HCT116 (cell line): ENCODE measurements at regions not wholly inside any gene's neighbourhood (a gene's known extent, or its start where the extent isn't known, plus 50 kb on each side); places are given as distances from the start of the nearest gene placed in this dataset.

Source experiments
- EZH2phosphoT487 ChIP-seq: fragments of 200-600 bp; IDR thresholded peaks from 2 replicates; pipeline ENCODE4 v1.6.1; 2018; ENCODE audit warnings: antibody characterized with exemption, borderline replicate concordance
- POLR2A ChIP-seq: IDR thresholded peaks from 2 replicates; pipeline ENCODE4 v1.7.0; 2011; ENCODE audit warnings: borderline replicate concordance; ENCODE audit not compliant: insufficient read depth, insufficient read length; ENCODE audit errors: extremely low read depth
- SIN3A ChIP-seq: IDR thresholded peaks from 2 replicates; pipeline ENCODE4 v1.6.1; 2012; ENCODE audit warnings: low read depth
- SP1 ChIP-seq: IDR thresholded peaks from 2 replicates; pipeline ENCODE4 v1.6.1; 2012; ENCODE audit warnings: low read depth
- SRF ChIP-seq: IDR thresholded peaks from 2 replicates; pipeline ENCODE4 v1.6.1; 2012; ENCODE audit warnings: low read depth
- YY1 ChIP-seq: IDR thresholded peaks from 2 replicates; pipeline ENCODE4 v1.6.1; 2011; ENCODE audit warnings: low read length, low read depth, moderate library complexity, mild to moderate bottlenecking; ENCODE audit not compliant: insufficient replicate concordance; ENCODE audit errors: extremely low read depth
- ZFX ChIP-seq: fragments of 450-650 bp; IDR thresholded peaks from 2 replicates; pipeline ENCODE4 v1.6.1; 2017
- TF ChIP-seq, protein P1 (sequence below), 3 experiments: fragments of 200-600 bp in 1 of 3; sonication (generic) in 1 of 3; IDR thresholded peaks in 2 of 3; conservative IDR thresholded peaks in 1 of 3; 2 replicates each; pipeline ENCODE4 v1.5.1; 2012 to 2017; ENCODE audit warnings: low read depth in 2 of 3, low read length in 2 of 3, antibody characterized with exemption in 1 of 3, borderline replicate concordance in 1 of 3, control low read depth in 1 of 3, mild to moderate bottlenecking in 1 of 3, mixed read lengths in 1 of 3, mixed run types in 1 of 3, moderate library complexity in 1 of 3; ENCODE audit not compliant: insufficient read depth in 1 of 3
- TF ChIP-seq, protein P2 (sequence below): IDR thresholded peaks from 2 replicates; pipeline ENCODE4 v1.6.1; 2011; ENCODE audit warnings: mild to moderate bottlenecking, low read length, moderate library complexity; ENCODE audit not compliant: insufficient replicate concordance; ENCODE audit errors: extremely low read depth
- TF ChIP-seq, protein P3 (sequence below): IDR thresholded peaks from 2 replicates; pipeline ENCODE4 v1.6.1; 2012; ENCODE audit warnings: low read depth
- TF ChIP-seq, protein P4 (sequence below): IDR thresholded peaks from 2 replicates; pipeline ENCODE4 v1.6.1; 2012

DNA sequence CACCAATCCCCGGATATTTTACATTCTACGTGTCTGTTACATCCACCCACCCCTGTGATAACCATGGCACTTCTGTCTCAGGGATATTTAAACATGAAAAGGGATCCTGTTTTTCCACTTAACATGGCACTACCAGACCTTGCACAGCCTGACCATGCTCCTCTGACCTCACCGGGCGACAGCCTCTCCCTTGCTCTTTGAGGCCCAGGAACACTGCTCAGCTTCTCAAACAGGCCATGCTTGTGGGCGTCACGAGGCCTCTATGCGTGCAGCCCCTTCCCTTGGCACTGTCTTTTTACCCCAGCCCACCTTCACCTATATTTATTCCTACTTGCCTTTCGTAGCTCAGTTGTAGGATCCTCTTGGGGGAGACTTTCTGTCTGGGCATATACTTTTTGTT, 385.6 kb downstream of the UQCRFS1 start:
- TF ChIP-seq YY1 (no peak), SIN3A (no peak), SRF (no peak), ZFX (no peak), SP1 (no peak), POLR2A (no peak), EZH2phosphoT487 (no peak)
- TF ChIP-seq, protein P1, sequence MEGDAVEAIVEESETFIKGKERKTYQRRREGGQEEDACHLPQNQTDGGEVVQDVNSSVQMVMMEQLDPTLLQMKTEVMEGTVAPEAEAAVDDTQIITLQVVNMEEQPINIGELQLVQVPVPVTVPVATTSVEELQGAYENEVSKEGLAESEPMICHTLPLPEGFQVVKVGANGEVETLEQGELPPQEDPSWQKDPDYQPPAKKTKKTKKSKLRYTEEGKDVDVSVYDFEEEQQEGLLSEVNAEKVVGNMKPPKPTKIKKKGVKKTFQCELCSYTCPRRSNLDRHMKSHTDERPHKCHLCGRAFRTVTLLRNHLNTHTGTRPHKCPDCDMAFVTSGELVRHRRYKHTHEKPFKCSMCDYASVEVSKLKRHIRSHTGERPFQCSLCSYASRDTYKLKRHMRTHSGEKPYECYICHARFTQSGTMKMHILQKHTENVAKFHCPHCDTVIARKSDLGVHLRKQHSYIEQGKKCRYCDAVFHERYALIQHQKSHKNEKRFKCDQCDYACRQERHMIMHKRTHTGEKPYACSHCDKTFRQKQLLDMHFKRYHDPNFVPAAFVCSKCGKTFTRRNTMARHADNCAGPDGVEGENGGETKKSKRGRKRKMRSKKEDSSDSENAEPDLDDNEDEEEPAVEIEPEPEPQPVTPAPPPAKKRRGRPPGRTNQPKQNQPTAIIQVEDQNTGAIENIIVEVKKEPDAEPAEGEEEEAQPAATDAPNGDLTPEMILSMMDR (IDR thresholded peaks at IDR 0.05 in 2 of 3, conservative IDR thresholded peaks at IDR 0.05 in 1 of 3; ENCODE audit: borderline replicate concordance in 1 of 3, insufficient read depth in 1 of 3, low read depth in 2 of 3, low read length in 2 of 3): no peak
- TF ChIP-seq, protein P2, sequence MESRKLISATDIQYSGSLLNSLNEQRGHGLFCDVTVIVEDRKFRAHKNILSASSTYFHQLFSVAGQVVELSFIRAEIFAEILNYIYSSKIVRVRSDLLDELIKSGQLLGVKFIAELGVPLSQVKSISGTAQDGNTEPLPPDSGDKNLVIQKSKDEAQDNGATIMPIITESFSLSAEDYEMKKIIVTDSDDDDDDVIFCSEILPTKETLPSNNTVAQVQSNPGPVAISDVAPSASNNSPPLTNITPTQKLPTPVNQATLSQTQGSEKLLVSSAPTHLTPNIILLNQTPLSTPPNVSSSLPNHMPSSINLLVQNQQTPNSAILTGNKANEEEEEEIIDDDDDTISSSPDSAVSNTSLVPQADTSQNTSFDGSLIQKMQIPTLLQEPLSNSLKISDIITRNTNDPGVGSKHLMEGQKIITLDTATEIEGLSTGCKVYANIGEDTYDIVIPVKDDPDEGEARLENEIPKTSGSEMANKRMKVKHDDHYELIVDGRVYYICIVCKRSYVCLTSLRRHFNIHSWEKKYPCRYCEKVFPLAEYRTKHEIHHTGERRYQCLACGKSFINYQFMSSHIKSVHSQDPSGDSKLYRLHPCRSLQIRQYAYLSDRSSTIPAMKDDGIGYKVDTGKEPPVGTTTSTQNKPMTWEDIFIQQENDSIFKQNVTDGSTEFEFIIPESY: no peak
- TF ChIP-seq, protein P3, sequence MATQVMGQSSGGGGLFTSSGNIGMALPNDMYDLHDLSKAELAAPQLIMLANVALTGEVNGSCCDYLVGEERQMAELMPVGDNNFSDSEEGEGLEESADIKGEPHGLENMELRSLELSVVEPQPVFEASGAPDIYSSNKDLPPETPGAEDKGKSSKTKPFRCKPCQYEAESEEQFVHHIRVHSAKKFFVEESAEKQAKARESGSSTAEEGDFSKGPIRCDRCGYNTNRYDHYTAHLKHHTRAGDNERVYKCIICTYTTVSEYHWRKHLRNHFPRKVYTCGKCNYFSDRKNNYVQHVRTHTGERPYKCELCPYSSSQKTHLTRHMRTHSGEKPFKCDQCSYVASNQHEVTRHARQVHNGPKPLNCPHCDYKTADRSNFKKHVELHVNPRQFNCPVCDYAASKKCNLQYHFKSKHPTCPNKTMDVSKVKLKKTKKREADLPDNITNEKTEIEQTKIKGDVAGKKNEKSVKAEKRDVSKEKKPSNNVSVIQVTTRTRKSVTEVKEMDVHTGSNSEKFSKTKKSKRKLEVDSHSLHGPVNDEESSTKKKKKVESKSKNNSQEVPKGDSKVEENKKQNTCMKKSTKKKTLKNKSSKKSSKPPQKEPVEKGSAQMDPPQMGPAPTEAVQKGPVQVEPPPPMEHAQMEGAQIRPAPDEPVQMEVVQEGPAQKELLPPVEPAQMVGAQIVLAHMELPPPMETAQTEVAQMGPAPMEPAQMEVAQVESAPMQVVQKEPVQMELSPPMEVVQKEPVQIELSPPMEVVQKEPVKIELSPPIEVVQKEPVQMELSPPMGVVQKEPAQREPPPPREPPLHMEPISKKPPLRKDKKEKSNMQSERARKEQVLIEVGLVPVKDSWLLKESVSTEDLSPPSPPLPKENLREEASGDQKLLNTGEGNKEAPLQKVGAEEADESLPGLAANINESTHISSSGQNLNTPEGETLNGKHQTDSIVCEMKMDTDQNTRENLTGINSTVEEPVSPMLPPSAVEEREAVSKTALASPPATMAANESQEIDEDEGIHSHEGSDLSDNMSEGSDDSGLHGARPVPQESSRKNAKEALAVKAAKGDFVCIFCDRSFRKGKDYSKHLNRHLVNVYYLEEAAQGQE: no peak
- TF ChIP-seq, protein P4, sequence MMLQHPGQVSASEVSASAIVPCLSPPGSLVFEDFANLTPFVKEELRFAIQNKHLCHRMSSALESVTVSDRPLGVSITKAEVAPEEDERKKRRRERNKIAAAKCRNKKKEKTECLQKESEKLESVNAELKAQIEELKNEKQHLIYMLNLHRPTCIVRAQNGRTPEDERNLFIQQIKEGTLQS: no peak
